Endothelial cell of umbilical vein (primary cell): ENCODE measurements at regions not wholly inside any gene's neighbourhood (a gene's known extent, or its start where the extent isn't known, plus 50 kb on each side); places are given as distances from the start of the nearest gene placed in this dataset.

Experiments used
- EZH2 ChIP-seq: IDR thresholded peaks from 2 replicates; pipeline ENCODE4 v1.6.1; 2012; ENCODE audit warnings: borderline replicate concordance, low read depth, mild to moderate bottlenecking, moderate library complexity, low read length, inconsistent platforms; ENCODE audit not compliant: severe bottlenecking
- GATA2 ChIP-seq: IDR thresholded peaks from 2 replicates; pipeline ENCODE4 v1.7.0; 2011; ENCODE audit warnings: low read depth, mild to moderate bottlenecking, moderate library complexity, mixed read lengths, low read length; ENCODE audit not compliant: insufficient read length, insufficient read depth
- JUN ChIP-seq: IDR thresholded peaks from 2 replicates; pipeline ENCODE4 v1.6.1; 2011; ENCODE audit warnings: borderline replicate concordance, low read depth; ENCODE audit not compliant: insufficient read length, insufficient read depth
- POLR2A ChIP-seq: IDR thresholded peaks from 2 replicates; pipeline ENCODE4 v1.6.1; 2012; ENCODE audit warnings: low read depth, mild to moderate bottlenecking, control low read depth, low read length
- POLR2AphosphoS5 ChIP-seq: IDR thresholded peaks from 2 replicates; pipeline ENCODE4 v1.6.1; 2012; ENCODE audit warnings: low read depth, mild to moderate bottlenecking, control low read depth, low read length, moderate library complexity; ENCODE audit not compliant: insufficient read depth
- TF ChIP-seq, protein P1 (sequence below), 2 donors: IDR thresholded peaks; 1 replicate in 1 of 2; 2 replicates in 1 of 2; pipeline ENCODE4 v1.5.1; 2011; ENCODE audit warnings: low read length in 2 of 2, mild to moderate bottlenecking in 2 of 2, moderate library complexity in 2 of 2, control low read depth in 1 of 2, inconsistent platforms in 1 of 2, low read depth in 1 of 2; ENCODE audit not compliant: insufficient read depth in 1 of 2; ENCODE audit errors: extremely low read depth in 1 of 2

- TF ChIP-seq JUN, result peak; percentile 74
- TF ChIP-seq, protein P1, sequence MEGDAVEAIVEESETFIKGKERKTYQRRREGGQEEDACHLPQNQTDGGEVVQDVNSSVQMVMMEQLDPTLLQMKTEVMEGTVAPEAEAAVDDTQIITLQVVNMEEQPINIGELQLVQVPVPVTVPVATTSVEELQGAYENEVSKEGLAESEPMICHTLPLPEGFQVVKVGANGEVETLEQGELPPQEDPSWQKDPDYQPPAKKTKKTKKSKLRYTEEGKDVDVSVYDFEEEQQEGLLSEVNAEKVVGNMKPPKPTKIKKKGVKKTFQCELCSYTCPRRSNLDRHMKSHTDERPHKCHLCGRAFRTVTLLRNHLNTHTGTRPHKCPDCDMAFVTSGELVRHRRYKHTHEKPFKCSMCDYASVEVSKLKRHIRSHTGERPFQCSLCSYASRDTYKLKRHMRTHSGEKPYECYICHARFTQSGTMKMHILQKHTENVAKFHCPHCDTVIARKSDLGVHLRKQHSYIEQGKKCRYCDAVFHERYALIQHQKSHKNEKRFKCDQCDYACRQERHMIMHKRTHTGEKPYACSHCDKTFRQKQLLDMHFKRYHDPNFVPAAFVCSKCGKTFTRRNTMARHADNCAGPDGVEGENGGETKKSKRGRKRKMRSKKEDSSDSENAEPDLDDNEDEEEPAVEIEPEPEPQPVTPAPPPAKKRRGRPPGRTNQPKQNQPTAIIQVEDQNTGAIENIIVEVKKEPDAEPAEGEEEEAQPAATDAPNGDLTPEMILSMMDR (IDR thresholded peaks at IDR 0.05; ENCODE audit: extremely low read depth in 1 of 2, insufficient read depth in 1 of 2, low read depth in 1 of 2, low read length in 2 of 2), result no peak
- TF ChIP-seq POLR2AphosphoS5, result no peak
- no peak for TF ChIP-seq POLR2A
- peak; percentile 22 for TF ChIP-seq GATA2
- TF ChIP-seq EZH2, result no peak
Observed at GRCh38 chr18:28767727-28768211, 590.8 kb upstream of the CDH2 start.
